Inflammatory macrophage treated with lipopolysaccharide for 1 hour (primary cell): ENCODE measurements at regions not wholly inside any gene's neighbourhood (a gene's known extent, or its start where the extent isn't known, plus 50 kb on each side); places are given as distances from the start of the nearest gene placed in this dataset.

Source experiments
- DNase-seq, 2 donors: peaks; one replicate each; pipeline ENCODE4 v3.0.0-alpha.2; 2020 to 2022

- no peak for DNase-seq
Observed at GRCh38 chr14:104444159-104445030, 135.2 kb upstream of the C14orf180 start.

DNA sequence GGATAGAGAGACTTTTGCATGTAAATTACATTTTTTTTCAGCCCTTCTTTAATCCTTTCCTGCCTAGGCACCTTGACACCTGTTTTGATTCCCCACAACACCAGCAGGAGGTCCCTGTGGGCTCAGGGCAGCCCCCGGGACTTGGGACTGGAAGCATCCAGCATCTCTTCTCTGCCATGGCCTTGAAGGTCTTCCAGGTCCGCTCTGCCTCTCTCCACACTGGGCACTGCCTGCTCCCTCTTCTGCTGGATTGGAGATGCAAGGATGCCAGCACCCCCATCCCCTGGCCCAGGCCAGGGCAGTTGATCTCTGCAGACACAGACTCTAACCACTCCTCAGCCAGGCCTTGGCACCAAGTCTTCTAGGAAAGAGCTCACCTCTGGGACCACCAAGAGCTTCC lies 134.5 kb upstream of the C14orf180 start:
- DNase-seq, result no peak

GRCh38 chr14:104445832-104446381 lies 133.7 kb upstream of the C14orf180 start:
- DNase-seq, result no peak

DNA sequence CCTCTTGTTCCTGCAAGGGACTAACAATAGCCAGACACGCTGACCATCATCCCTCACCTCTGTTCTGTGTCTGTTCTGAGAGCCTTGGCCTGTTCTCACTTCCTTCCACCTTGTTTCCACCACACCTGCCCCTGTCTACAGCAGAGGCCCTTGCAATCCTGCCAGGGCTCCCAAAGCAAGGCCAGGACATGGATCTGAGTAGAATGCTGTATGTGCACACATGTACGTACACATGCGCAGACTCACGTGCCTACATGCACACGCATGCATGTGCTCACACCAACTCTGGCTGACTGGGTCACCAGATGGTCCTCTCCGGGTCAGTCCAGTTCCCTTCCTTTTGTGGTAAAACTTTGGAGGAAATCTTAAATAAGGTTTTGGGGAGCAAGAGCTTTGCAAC lies 133.0 kb upstream of the C14orf180 start:
- no peak for DNase-seq

GRCh38 chr14:104447750-104448149 lies 131.8 kb upstream of the C14orf180 start:
- no peak for DNase-seq

GRCh38 chr14:104448321-104448720 lies 131.2 kb upstream of the C14orf180 start:
- no peak for DNase-seq

DNA sequence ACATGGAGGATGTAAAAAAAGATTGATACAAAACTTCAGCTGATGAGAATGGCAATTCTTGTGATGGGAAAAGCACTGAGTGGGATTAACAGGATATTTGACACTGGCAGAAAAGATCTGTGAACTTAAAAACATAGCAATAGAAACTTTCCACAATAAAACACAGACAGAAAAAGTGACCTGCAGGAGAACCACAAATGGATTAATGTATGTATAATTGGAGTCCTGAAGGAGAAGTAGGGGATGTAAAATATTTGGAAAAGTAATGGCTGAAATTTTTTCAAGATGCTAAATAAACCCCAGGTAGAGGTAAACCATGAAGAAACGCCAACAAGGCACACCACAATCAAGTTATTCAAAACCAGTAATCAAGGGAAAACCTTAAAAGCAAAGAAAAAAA lies 130.8 kb upstream of the C14orf180 start:
- no peak for DNase-seq

DNA sequence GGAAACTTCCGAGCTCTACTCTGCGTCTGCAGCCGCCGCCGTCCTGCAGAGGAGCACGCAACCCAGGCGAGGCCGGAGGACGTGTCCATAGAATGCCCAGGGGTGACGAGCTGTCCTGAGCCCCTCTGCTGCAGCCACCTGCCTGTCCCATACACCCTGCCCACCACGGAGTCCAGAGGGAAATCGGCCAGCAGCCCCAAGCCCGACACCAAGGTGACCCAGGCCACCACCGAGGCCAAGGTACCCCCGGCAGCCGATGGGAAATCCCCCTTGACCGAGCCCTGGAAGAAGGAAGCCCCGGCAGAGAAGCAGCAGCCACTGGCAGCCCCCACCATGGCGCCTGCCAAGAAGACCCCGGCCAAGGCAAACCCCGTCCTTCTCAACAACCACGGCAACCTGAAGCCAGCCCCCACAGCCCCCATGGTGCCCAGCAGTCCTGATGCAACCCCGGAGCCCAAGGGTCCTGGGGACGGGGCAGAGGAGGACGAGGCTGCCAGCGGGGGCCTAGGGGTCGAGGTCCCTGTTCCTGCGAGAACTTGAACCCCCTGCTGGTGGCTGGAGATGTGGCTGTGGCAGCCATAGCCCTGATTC lies 128.7 kb upstream of the C14orf180 start:
- DNase-seq, result no peak

DNA sequence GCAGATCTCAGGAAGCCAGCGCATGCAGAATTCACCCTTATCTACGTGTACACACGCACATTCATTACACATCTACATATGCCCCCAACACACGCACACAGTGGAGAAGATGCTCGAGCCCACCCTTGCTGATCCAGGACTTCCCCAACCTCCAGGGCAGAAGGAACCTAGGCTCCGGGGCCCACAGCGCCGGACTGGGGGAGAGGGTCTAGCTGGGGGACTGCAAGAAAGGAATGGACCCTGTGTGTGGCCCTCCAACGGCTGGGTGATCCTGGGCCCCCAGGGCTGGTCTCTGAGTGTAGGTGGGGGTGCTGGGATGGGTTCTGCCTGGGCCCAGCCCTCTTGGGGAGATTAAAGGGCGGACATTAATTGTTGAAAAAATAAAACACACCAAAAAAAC lies 128.1 kb upstream of the C14orf180 start:
- DNase-seq, result no peak

DNA sequence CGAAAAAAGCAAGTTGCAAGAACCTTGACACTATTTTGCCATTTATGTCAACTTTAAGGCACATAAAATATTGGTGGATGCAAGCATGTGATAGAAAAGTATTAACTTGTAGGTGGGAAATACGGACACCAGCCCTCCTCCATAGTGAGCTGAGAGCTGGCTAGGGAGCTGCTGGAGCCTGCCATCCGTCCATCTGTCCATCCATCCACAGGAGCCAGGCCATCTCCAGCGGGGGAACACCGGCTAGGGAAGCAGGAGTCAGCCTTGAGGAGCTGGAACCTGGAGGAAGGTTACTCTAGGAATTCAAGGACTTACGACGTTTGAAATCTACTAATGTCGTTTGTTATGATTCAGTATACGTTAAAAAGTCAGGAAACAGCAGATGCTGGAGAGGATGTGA lies 120.7 kb upstream of the C14orf180 start:
- no peak for DNase-seq

DNA sequence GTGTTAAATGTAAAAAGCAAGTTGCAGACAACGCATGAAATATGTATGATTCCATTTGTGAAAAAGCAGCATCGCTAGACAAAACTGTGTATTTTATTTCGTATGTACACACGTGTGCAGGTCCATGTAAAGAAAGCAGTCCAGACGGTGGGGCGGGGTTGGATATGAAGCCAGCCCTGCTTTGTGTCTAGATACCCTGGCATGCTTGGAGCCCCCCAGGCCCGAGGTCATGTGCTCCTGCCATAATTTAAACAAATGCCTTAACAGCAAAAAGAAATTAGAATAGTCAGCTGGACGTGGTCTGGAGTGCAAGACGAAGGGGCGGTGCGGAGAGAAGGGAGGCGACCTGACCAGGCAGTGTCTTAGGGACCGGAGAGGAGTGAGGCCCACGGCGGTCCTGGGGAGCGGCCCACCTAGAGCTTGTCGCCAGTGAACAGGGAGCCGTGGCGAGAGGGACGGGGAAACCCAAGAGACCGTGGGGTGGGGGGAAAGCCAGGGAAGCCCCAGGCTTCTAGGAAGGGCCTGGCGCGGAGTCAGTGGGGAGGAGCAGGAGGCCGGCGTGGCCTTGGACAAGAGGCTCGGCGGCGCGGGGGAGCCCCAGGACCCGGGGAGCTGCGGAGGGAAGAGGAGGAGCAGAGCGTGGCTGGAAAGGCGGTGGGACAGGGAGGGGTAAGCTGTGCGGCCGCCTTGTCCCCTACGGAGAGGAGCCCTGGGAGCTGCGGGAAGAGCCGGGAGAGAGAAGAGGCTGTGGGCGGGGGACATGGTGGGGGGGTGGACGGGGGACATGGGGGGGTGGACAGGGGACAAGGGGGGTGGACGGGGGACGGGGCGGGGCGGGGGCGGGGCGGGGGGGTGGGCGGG lies 118.5 kb upstream of the C14orf180 start:
- no peak for DNase-seq

- DNase-seq, result no peak
Observed at GRCh38 chr14:104461676-104462449, 117.7 kb upstream of the C14orf180 start.

GRCh38 chr14:104462651-104463630 lies 116.6 kb upstream of the C14orf180 start:
- DNase-seq, result no peak

DNA sequence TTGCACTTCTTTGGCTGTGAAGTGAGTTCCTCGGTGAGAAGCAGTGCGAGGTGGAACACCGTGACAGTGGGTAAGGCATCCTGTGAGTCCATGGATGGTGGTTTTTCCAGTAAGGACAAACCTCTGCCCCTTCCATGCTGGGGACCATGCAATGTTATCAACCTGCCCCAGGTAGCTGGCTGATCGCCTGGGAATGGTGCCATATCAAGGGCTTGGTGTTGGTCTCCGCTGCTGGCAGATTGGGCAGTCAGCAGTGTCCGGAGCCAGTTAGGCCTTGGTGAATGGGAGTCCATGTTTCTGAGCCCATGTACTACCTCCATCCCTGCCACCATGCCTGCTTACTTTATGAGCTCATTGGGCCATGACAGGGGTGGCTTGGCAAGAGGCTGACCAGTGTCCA lies 114.7 kb upstream of the C14orf180 start:
- DNase-seq, result no peak

DNA sequence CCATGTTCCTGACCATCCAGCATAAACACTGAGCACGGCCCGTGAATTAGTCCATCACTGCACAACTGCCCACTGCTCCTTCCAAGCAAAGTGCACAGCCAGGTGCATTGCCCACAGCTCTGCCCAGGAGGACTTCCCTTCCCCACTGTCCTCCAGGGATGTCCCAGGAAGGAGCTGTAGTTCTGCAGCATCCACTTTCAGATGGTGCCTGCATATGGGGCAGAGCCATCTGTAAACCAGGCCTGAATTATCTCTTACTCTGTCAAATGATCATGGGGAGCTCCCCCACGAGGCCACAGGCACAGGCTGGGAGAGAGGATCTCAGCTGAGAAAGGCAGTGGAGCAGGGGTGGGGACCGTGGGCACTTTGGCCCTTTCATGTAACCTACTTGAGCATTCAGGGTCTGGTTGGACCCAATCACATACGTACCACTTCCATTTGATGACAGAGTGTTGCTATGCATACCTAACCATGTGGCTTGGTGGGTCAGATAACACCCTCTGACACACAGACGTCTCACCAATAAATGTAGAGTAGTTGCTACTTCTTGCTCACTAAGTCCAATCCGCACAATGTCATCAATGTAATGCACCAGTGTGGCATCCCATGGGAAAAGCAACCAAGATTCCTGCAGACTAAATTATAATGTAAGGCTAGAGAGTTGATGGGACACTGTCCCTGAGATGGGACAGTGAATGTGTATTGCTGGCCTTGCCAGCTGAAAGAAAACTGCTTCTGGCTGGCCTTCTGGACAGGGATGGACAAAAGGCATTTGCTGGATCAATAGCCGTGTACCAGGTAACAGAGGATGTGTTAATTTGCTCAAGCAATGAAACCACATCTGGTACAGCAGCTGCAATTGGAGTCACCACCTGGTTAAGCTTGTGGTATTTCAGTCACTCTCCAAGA lies 113.8 kb upstream of the C14orf180 start:
- DNase-seq, result no peak

DNA sequence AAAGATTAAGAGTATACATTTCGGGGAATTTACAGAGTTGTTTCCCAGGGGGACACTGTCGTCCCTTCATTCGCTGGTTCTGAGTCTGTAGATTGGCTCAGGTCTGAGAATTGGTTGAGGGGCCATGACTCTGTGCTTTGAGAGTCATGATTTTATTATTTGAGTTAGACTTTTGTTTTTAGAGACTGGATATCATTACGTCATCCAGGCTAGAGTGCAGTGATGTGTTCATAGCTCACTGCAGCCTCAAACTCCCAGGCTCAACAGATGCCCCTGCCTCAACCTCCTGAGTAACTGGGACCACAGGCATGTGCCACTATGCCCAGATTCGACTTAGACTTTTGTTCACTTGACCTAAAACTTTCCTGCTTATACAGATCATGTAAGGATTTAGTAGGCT lies 112.3 kb upstream of the C14orf180 start:
- DNase-seq, result no peak

- no peak for DNase-seq
Observed at GRCh38 chr14:104467641-104468040, 111.9 kb upstream of the C14orf180 start.

GRCh38 chr14:104469591-104469990 lies 110.0 kb upstream of the C14orf180 start:
- no peak for DNase-seq

DNA sequence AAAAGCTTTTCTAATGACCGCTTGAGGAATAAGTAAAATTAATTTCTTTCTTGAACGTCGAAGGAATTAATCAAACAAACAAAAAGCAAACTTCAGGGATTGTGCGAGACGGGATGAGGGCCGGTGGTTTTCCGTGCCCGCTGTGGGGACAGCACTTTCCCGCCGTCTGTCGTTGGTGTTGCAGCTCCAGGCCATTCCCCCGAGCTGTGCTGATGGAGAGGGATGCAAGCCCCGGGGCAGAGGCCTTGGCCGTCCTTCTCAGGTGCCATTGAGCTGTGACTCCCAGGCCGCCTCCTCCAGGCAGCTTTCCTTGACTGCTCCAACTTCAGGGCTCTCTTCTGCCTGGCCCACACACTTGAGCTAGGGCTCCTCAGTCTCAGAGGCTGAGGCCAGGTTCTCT lies 109.0 kb upstream of the C14orf180 start:
- DNase-seq, result no peak

- DNase-seq, result no peak
Observed at GRCh38 chr14:104471114-104471513, 108.5 kb upstream of the C14orf180 start.
